Liver (tissue), 3 donors: ENCODE measurements at regions not wholly inside any gene's neighbourhood (a gene's known extent, or its start where the extent isn't known, plus 50 kb on each side); places are given as distances from the start of the nearest gene placed in this dataset.
A peak's percentile ranks its signal among the peaks of the same experiment; 100 is the strongest.

Source experiments
- EGR1 ChIP-seq, 2 donors: IDR thresholded peaks; 2 replicates each; pipeline ENCODE4 v1.6.1; 2016 to 2018; ENCODE audit warnings: antibody characterized with exemption in 2 of 2, low read depth in 2 of 2
- GABPA ChIP-seq, 2 donors: IDR thresholded peaks in 1 of 2; conservative IDR thresholded peaks in 1 of 2; 2 replicates each; pipeline ENCODE4 v1.6.1; 2016; ENCODE audit warnings: antibody characterized with exemption in 2 of 2, mild to moderate bottlenecking in 1 of 2, moderate library complexity in 1 of 2
- JUND ChIP-seq, 2 donors: IDR thresholded peaks; 2 replicates each; pipeline ENCODE4 v1.6.1; 2016; ENCODE audit warnings: antibody characterized with exemption in 2 of 2
- RAD21 ChIP-seq, 2 donors: IDR thresholded peaks; 2 replicates each; pipeline ENCODE4 v1.6.1; 2016; ENCODE audit warnings: antibody characterized with exemption in 2 of 2, mild to moderate bottlenecking in 2 of 2
- RXRA ChIP-seq, 2 donors: IDR thresholded peaks; 2 replicates each; pipeline ENCODE4 v1.6.1; 2017 to 2018; ENCODE audit warnings: antibody characterized with exemption in 2 of 2, mild to moderate bottlenecking in 1 of 2
- SP1 ChIP-seq: IDR thresholded peaks from 2 replicates; pipeline ENCODE4 v1.6.1; 2018; ENCODE audit warnings: antibody characterized with exemption, mild to moderate bottlenecking
- TAF1 ChIP-seq: conservative IDR thresholded peaks from 2 replicates; pipeline ENCODE4 v1.6.1; 2016; ENCODE audit warnings: antibody characterized with exemption, mild to moderate bottlenecking
- TF ChIP-seq, protein P1 (sequence below): fragments of 150-350 bp; IDR thresholded peaks from 2 replicates; pipeline ENCODE4 v1.5.1; 2017; ENCODE audit warnings: improper control_type of control experiment, low read depth, low read length; ENCODE audit not compliant: missing input control
- TF ChIP-seq, protein P2 (sequence below): IDR thresholded peaks from 2 replicates; pipeline ENCODE4 v1.6.1; 2016; ENCODE audit warnings: antibody characterized with exemption
- TF ChIP-seq, protein P3 (sequence below): IDR thresholded peaks from 2 replicates; pipeline ENCODE4 v1.6.1; 2016; ENCODE audit warnings: antibody characterized with exemption, mild to moderate bottlenecking
- TF ChIP-seq, protein P4 (sequence below): IDR thresholded peaks from 2 replicates; pipeline ENCODE4 v1.6.1; 2016; ENCODE audit warnings: antibody characterized with exemption
- TF ChIP-seq, protein P5 (sequence below): IDR thresholded peaks from 2 replicates; pipeline ENCODE4 v1.6.1; 2016; ENCODE audit warnings: antibody characterized with exemption
- donor health status: healthy.
- donor health status: healthy.

DNA sequence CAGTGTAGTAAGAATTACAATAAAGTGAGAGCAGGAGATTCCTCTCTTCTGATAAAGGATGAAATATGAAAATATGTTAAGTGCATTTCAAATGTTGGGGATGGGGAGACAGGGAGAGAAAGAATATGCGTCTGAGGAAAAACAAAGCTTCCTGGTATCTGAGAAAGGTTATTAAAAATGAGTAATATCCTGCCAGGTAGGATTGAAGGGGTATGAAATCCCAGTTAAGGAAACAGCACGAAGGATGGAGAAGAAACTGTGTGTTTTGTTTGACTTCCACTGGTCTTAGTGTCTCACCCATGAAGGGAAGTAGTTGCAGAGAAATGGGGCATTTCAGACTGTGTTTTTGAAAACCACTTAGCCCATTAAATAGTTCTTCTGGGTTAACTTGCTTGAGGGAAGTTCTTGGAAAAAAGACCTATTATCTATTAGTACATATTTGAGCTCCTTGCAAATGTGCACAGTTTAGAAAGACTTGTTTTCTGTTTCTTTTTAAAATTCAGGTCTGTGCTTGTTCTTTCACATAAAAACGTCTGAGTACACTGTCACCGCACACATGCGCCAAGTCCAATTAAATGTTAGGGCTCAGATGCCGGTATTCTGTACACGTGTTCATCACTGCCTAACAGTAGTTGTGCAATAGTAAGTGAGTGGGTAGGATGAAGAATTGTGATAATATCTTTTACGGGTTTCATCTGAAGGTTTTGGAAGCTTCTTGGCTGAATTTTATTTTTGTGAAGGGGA lies 196.1 kb upstream of the P2RY1 start:
- TF ChIP-seq, protein P1, sequence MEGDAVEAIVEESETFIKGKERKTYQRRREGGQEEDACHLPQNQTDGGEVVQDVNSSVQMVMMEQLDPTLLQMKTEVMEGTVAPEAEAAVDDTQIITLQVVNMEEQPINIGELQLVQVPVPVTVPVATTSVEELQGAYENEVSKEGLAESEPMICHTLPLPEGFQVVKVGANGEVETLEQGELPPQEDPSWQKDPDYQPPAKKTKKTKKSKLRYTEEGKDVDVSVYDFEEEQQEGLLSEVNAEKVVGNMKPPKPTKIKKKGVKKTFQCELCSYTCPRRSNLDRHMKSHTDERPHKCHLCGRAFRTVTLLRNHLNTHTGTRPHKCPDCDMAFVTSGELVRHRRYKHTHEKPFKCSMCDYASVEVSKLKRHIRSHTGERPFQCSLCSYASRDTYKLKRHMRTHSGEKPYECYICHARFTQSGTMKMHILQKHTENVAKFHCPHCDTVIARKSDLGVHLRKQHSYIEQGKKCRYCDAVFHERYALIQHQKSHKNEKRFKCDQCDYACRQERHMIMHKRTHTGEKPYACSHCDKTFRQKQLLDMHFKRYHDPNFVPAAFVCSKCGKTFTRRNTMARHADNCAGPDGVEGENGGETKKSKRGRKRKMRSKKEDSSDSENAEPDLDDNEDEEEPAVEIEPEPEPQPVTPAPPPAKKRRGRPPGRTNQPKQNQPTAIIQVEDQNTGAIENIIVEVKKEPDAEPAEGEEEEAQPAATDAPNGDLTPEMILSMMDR: no peak
- TF ChIP-seq EGR1 (IDR thresholded peaks at IDR 0.05; ENCODE audit: low read depth in 2 of 2) (no peak), SP1 (no peak), JUND (IDR thresholded peaks at IDR 0.05) (no peak), TAF1 (no peak), RXRA (IDR thresholded peaks at IDR 0.05) (peak in 1 of 2 donors; percentile 52), GABPA (IDR thresholded peaks at IDR 0.05 in 1 of 2, conservative IDR thresholded peaks at IDR 0.05 in 1 of 2) (no peak), RAD21 (IDR thresholded peaks at IDR 0.05) (peak in 1 of 2 donors; percentile 10)
- TF ChIP-seq, protein P2, sequence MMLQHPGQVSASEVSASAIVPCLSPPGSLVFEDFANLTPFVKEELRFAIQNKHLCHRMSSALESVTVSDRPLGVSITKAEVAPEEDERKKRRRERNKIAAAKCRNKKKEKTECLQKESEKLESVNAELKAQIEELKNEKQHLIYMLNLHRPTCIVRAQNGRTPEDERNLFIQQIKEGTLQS: no peak
- TF ChIP-seq, protein P3, sequence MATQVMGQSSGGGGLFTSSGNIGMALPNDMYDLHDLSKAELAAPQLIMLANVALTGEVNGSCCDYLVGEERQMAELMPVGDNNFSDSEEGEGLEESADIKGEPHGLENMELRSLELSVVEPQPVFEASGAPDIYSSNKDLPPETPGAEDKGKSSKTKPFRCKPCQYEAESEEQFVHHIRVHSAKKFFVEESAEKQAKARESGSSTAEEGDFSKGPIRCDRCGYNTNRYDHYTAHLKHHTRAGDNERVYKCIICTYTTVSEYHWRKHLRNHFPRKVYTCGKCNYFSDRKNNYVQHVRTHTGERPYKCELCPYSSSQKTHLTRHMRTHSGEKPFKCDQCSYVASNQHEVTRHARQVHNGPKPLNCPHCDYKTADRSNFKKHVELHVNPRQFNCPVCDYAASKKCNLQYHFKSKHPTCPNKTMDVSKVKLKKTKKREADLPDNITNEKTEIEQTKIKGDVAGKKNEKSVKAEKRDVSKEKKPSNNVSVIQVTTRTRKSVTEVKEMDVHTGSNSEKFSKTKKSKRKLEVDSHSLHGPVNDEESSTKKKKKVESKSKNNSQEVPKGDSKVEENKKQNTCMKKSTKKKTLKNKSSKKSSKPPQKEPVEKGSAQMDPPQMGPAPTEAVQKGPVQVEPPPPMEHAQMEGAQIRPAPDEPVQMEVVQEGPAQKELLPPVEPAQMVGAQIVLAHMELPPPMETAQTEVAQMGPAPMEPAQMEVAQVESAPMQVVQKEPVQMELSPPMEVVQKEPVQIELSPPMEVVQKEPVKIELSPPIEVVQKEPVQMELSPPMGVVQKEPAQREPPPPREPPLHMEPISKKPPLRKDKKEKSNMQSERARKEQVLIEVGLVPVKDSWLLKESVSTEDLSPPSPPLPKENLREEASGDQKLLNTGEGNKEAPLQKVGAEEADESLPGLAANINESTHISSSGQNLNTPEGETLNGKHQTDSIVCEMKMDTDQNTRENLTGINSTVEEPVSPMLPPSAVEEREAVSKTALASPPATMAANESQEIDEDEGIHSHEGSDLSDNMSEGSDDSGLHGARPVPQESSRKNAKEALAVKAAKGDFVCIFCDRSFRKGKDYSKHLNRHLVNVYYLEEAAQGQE: no peak
- TF ChIP-seq, protein P4, sequence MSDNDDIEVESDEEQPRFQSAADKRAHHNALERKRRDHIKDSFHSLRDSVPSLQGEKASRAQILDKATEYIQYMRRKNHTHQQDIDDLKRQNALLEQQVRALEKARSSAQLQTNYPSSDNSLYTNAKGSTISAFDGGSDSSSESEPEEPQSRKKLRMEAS: peak; percentile 39
- TF ChIP-seq, protein P5, sequence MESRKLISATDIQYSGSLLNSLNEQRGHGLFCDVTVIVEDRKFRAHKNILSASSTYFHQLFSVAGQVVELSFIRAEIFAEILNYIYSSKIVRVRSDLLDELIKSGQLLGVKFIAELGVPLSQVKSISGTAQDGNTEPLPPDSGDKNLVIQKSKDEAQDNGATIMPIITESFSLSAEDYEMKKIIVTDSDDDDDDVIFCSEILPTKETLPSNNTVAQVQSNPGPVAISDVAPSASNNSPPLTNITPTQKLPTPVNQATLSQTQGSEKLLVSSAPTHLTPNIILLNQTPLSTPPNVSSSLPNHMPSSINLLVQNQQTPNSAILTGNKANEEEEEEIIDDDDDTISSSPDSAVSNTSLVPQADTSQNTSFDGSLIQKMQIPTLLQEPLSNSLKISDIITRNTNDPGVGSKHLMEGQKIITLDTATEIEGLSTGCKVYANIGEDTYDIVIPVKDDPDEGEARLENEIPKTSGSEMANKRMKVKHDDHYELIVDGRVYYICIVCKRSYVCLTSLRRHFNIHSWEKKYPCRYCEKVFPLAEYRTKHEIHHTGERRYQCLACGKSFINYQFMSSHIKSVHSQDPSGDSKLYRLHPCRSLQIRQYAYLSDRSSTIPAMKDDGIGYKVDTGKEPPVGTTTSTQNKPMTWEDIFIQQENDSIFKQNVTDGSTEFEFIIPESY: peak; percentile 47
